ENCODE measurements at regions not wholly inside any gene's neighbourhood (a gene's known extent, or its start where the extent isn't known, plus 50 kb on each side); places are given as distances from the start of the nearest gene placed in this dataset.

DNA sequence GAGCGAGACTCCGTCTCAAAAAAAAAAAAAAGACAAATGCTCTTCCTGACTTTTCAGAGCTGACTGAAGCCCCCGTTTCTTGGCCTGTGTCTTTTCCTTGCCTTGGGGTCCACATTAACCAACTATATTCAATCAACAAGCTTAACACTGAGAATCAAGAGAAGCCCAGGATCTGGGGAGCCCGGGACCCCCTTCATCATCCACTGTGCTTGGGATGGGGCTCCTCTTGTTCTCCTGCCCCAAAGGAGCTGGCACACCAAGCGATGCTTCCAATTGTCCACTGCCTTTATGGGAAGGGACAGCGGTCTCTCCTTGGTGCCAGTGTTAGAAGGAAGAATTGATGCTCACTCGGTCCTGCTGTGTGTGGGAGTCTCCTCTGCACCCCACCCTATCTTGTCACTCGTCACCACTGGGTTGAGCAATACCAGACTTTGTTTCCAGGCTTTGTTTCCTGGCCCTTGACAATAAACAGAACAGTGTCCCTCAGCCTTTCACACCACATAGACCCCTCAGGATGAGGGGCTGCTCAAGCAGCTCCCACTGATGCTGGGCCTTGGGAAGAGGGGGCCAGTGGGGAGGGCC, 146.7 kb downstream of the KCNJ12 start:
- no peak for TF ChIP-seq POLR2AphosphoS5 (IDR thresholded peaks at IDR 0.05; ENCODE audit: borderline replicate concordance, low read depth, low read length)
- TF ChIP-seq EZH2 (IDR thresholded peaks at IDR 0.05) = no peak
- TF ChIP-seq FOXP2 (optimal IDR thresholded peaks at IDR 0.05; ENCODE audit: control extremely low read depth, extremely low read length, insufficient read depth) = no peak
